ENCODE measurements at regions not wholly inside any gene's neighbourhood (a gene's known extent, or its start where the extent isn't known, plus 50 kb on each side); places are given as distances from the start of the nearest gene placed in this dataset.

DNA sequence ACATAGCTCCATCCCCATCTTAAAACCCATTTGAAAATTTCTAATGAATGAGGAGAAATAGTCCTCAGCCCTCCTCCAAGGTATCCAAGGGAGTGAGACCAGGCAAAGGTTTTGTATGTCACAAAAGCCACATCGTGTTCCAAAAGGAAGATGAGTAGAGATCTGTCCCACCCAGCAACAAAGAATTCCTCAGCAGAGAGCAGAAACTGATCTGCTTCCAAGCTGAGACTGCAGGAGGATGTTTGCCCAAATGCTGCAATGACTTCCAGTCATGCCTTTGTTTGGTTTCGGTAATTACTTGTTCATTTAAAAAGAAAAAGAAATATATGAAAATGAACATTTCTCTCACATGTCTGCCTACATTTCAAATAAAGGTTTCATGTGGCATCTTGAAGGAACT, 186.9 kb downstream of the SETD4 start:
- TF ChIP-seq, protein P1, sequence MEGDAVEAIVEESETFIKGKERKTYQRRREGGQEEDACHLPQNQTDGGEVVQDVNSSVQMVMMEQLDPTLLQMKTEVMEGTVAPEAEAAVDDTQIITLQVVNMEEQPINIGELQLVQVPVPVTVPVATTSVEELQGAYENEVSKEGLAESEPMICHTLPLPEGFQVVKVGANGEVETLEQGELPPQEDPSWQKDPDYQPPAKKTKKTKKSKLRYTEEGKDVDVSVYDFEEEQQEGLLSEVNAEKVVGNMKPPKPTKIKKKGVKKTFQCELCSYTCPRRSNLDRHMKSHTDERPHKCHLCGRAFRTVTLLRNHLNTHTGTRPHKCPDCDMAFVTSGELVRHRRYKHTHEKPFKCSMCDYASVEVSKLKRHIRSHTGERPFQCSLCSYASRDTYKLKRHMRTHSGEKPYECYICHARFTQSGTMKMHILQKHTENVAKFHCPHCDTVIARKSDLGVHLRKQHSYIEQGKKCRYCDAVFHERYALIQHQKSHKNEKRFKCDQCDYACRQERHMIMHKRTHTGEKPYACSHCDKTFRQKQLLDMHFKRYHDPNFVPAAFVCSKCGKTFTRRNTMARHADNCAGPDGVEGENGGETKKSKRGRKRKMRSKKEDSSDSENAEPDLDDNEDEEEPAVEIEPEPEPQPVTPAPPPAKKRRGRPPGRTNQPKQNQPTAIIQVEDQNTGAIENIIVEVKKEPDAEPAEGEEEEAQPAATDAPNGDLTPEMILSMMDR (IDR thresholded peaks at IDR 0.05; ENCODE audit: low read depth, low read length) = no peak
- no peak for TF ChIP-seq MYC (IDR thresholded peaks at IDR 0.05; ENCODE audit: low read depth, low read length)
